MM.1S (cell line): ENCODE measurements at regions not wholly inside any gene's neighbourhood (a gene's known extent, or its start where the extent isn't known, plus 50 kb on each side); places are given as distances from the start of the nearest gene placed in this dataset.

ENCODE experiments used
- CTCF ChIP-seq: fragments of 300-600 bp; sonication (generic); IDR thresholded peaks from 2 replicates; pipeline ENCODE4 v1.5.1; 2016; ENCODE audit warnings: antibody characterized with exemption, low read length, mixed read lengths
- EZH2 ChIP-seq: fragments of 300-600 bp; sonication (generic); optimal IDR thresholded peaks from 2 replicates; pipeline ENCODE3; 2017; ENCODE audit warnings: low read depth, mild to moderate bottlenecking, antibody characterized with exemption, low read length, mixed read lengths

GRCh38 chr2:184540246-184540789, 58.0 kb upstream of the ZNF804A start:
- TF ChIP-seq CTCF (no peak), EZH2 (no peak)
